Adrenal gland (tissue), 9 donors: ENCODE measurements at regions not wholly inside any gene's neighbourhood (a gene's known extent, or its start where the extent isn't known, plus 50 kb on each side); places are given as distances from the start of the nearest gene placed in this dataset.

Source experiments
- DNase-seq, 7 donors: peaks; one replicate each; pipeline ENCODE4 v3.0.0-alpha.2; 2019 to 2020
- H3K27ac ChIP-seq, 5 donors: fragments of 200-600 bp; sonication (generic) in 4 of 5; 1 replicate in 3 of 5; 2 replicates in 2 of 5; pipeline versions ENCODE4 v1.5.1 to v1.8.0; 2016 to 2020; ENCODE audit warnings: mild to moderate bottlenecking in 1 of 5
- H3K27me3 ChIP-seq: fragments of 200-600 bp; 2 replicates; pipeline ENCODE4 v1.8.0; 2021
- H3K36me3 ChIP-seq, 2 donors: fragments of 200-600 bp; replicated peaks in 1 of 2; 1 replicate in 1 of 2; 2 replicates in 1 of 2; pipeline versions ENCODE4 v1.5.1 to v1.8.0; 2018 to 2022
- H3K4me1 ChIP-seq, 2 donors: fragments of 200-600 bp; replicated peaks in 1 of 2; 1 replicate in 1 of 2; 2 replicates in 1 of 2; pipeline versions ENCODE4 v1.5.1 to v1.8.0; 2018 to 2021
- H3K4me3 ChIP-seq, 4 donors: fragments of 200-600 bp; sonication (generic) in 3 of 4; one replicate each; pipeline ENCODE4 v1.5.1; 2016 to 2018
- H3K9me3 ChIP-seq, 3 donors: fragments of 200-600 bp; sonication (generic) in 1 of 3; replicated peaks in 1 of 3; 1 replicate in 2 of 3; 2 replicates in 1 of 3; pipeline versions ENCODE4 v1.5.1 to v1.8.0; 2016 to 2021
- CTCF ChIP-seq, 6 experiments: fragments of 450-650 bp in 4 of 6; fragments of 200-600 bp in 2 of 6; sonication (generic) in 1 of 6; IDR thresholded peaks; 1 replicate in 5 of 6; 2 replicates in 1 of 6; pipeline versions ENCODE4 v1.5.1 to v1.8.0; 2016 to 2021; ENCODE audit warnings: antibody characterized with exemption in 6 of 6, mild to moderate bottlenecking in 2 of 6, moderate library complexity in 1 of 6
- POLR2A ChIP-seq, 2 donors: fragments of 450-650 bp; IDR thresholded peaks; one replicate each; pipeline ENCODE4 v1.6.1; 2017; ENCODE audit warnings: antibody characterized with exemption in 2 of 2, mild to moderate bottlenecking in 2 of 2, moderate library complexity in 1 of 2
- WGBS, 4 donors: extraction: QIAGEN DNeasy Blood & Tissue Kit in 2 of 4; methylation state at CpG; one replicate each; pipeline versions ENCODE4 v1.1.5 to v1.1.7; 2013 to 2017; 5-methylcytosine and 5-hydroxymethylcytosine counted together
- intact Hi-C, 2 donors: fragments of 100-400 bp; cut with DNase I; formaldehyde crosslinking; loops; one replicate each; pipeline versions ENCODE4 v1.14.1 to v1.15.0; 2022 to 2023
- donor health status: healthy with polysubstance abuse.
- donor health status: Bipolar disorder and iron deficiency.
- donor health status: DM: yes; HTN: yes; CAD: no.
- donor health status: DM: no; HTN: no; CAD: no.
- donor health status: DM: no; HTN: no; CAD: no.

- no peak for DNase-seq
- Histone ChIP-seq H3K36me3 (no peaks in the 10 kb centered on the region), H3K4me3 (no peak overlapping the region), H3K9me3 (no peaks in the 10 kb centered on the region), H3K4me1 (peaks cover 20 to 28% of the 10 kb centered on the region in 2 donors), H3K27ac (peak overlapping the region in 1 of 5 donors; percentile 98), H3K27me3 (no peaks in the 10 kb centered on the region)
- TF ChIP-seq POLR2A (IDR thresholded peaks at IDR 0.05) (no peak), CTCF (IDR thresholded peaks at IDR 0.05) (no peak)
- 91 to 96% (median 93%) methylated on average over 3 of the region's 3 CpGs for WGBS, 4 donors
- intact Hi-C loops: loop anchor here in 1 of 2 donors (10.0 kb wide), 2 partner anchors 179 to 961 kb away; partner anchors contain the start of gene PDS5B
Measured at GRCh38 chr13:33545492-33545891, 259.9 kb upstream of the STARD13 start.

- Histone ChIP-seq H3K9me3 (no peaks in the 10 kb centered on the region), H3K4me1 (peaks cover 10 to 15% of the 10 kb centered on the region in 2 donors), H3K27ac (no peak overlapping the region), H3K4me3 (no peak overlapping the region), H3K27me3 (no peaks in the 10 kb centered on the region), H3K36me3 (no peaks in the 10 kb centered on the region)
- DNase-seq: no peak
- intact Hi-C loops: loop anchor here in 1 of 2 donors (10.0 kb wide), 2 partner anchors 178 to 962 kb away; partner anchors contain the start of gene PDS5B
- no peak for TF ChIP-seq POLR2A (IDR thresholded peaks at IDR 0.05)
- no peak for TF ChIP-seq CTCF (IDR thresholded peaks at IDR 0.05)
- 36 to 45% (median 39%) methylated on average over 1 of the region's 1 CpG for WGBS, 4 donors
Measured at GRCh38 chr13:33547035-33547434, 261.5 kb upstream of the STARD13 start.

- Histone ChIP-seq H3K27me3 (no peaks in the 10 kb centered on the region), H3K9me3 (no peaks in the 10 kb centered on the region), H3K27ac (no peak overlapping the region), H3K4me1 (peaks cover 10 to 15% of the 10 kb centered on the region in 2 donors), H3K36me3 (no peaks in the 10 kb centered on the region), H3K4me3 (no peak overlapping the region)
- intact Hi-C loops: loop anchor here in 1 of 2 donors (10.0 kb wide), 2 partner anchors 177 to 963 kb away; partner anchors contain the start of gene PDS5B
- no peak for DNase-seq
- TF ChIP-seq POLR2A (IDR thresholded peaks at IDR 0.05): no peak
- TF ChIP-seq CTCF (IDR thresholded peaks at IDR 0.05): no peak
Measured at GRCh38 chr13:33548069-33548468, 262.5 kb upstream of the STARD13 start.

GRCh38 chr13:33550276-33550675 is 264.7 kb upstream of the STARD13 start:
- no peak overlapping the region for H3K27ac ChIP-seq
- TF ChIP-seq CTCF (IDR thresholded peaks at IDR 0.05) (no peak), POLR2A (IDR thresholded peaks at IDR 0.05) (no peak)

More at GRCh38 chr13:33550276-33550675, 264.7 kb upstream of the STARD13 start:
- intact Hi-C loops: loop anchor here in 1 of 2 donors (10.0 kb wide), 1 partner anchor 175 kb away; no protein-coding TSS in a partner anchor
- 94 to 98% (median 96%) methylated on average over 3 of the region's 3 CpGs for WGBS, 4 donors
- H3K27me3 ChIP-seq: no peaks in the 10 kb centered on the region
- no peak overlapping the region for H3K4me3 ChIP-seq
- no peaks in the 10 kb centered on the region for H3K9me3 ChIP-seq
- no peaks in the 10 kb centered on the region for H3K36me3 ChIP-seq
- DNase-seq: no peak
- no peaks in the 10 kb centered on the region for H3K4me1 ChIP-seq
